K562 (cell line): ENCODE measurements at regions not wholly inside any gene's neighbourhood (a gene's known extent, or its start where the extent isn't known, plus 50 kb on each side); places are given as distances from the start of the nearest gene placed in this dataset.

ENCODE experiments used
- ATF3 ChIP-seq, 2 experiments: fragments of 450-650 bp in 1 of 2; sonication (generic) in 1 of 2; formaldehyde crosslinking in 1 of 2; IDR thresholded peaks in 1 of 2; conservative IDR thresholded peaks in 1 of 2; 2 replicates each; pipeline versions ENCODE4 v1.6.1 to v1.8.1; 2016 to 2023; ENCODE audit warnings: mild to moderate bottlenecking in 2 of 2, moderate library complexity in 2 of 2, inconsistent platforms in 1 of 2, missing genetic modification reagents in 1 of 2
- CHD1 ChIP-seq: fragments of 200-600 bp; sonication (generic); IDR thresholded peaks from one replicate; pipeline ENCODE4 v1.6.1; 2012; ENCODE audit warnings: mild to moderate bottlenecking, moderate library complexity, low read length, inconsistent platforms
- CREM ChIP-seq: IDR thresholded peaks from 2 replicates; pipeline ENCODE4 v1.6.1; 2014; ENCODE audit warnings: antibody characterized with exemption, low read depth
- CTCF ChIP-seq, 3 experiments: IDR thresholded peaks in 2 of 3; conservative IDR thresholded peaks in 1 of 3; 2 replicates each; pipeline ENCODE4 v1.5.1; 2011 to 2012; ENCODE audit warnings: low read length in 3 of 3, mild to moderate bottlenecking in 3 of 3, control low read depth in 2 of 3, improper control_type of control experiment in 1 of 3, inconsistent platforms in 1 of 3, low read depth in 1 of 3, mixed read lengths in 1 of 3, moderate library complexity in 1 of 3; ENCODE audit not compliant: insufficient read depth in 2 of 3
- JUND ChIP-seq, 2 experiments: IDR thresholded peaks; 2 replicates in 1 of 2; 3 replicates in 1 of 2; pipeline ENCODE4 v1.6.1; 2011; ENCODE audit warnings: borderline replicate concordance in 2 of 2, low read depth in 2 of 2, low read length in 2 of 2, improper control_type of control experiment in 1 of 2, missing biosample characterization in 1 of 2, missing genetic modification characterization in 1 of 2, missing genetic modification reagents in 1 of 2
- POLR2A ChIP-seq: fragments of 450-650 bp; conservative IDR thresholded peaks from 2 replicates; pipeline ENCODE4 v1.6.1; 2016
- TAL1 ChIP-seq: fragments of 450-650 bp; IDR thresholded peaks from 2 replicates; pipeline ENCODE4 v1.6.1; 2016; ENCODE audit warnings: mild to moderate bottlenecking
- TARDBP ChIP-seq: fragments of 450-650 bp; IDR thresholded peaks from 2 replicates; pipeline ENCODE4 v1.6.1; 2016
- ZBTB7A ChIP-seq: IDR thresholded peaks from 2 replicates; pipeline ENCODE4 v1.6.1; 2011; ENCODE audit warnings: low read depth, mild to moderate bottlenecking, low read length, moderate library complexity, borderline replicate concordance; ENCODE audit not compliant: control insufficient read depth
- TF ChIP-seq, protein P1 (sequence below): sonication (generic); formaldehyde crosslinking; IDR thresholded peaks from 2 replicates; pipeline ENCODE4 v1.5.0; 2020; ENCODE audit warnings: missing genetic modification reagents

- TF ChIP-seq ATF3 (IDR thresholded peaks at IDR 0.05), result no peak
- TF ChIP-seq ATF3 (CRISPR knock-in tag; conservative IDR thresholded peaks at IDR 0.05), result no peak
- no peak for TF ChIP-seq JUND (IDR thresholded peaks at IDR 0.05; ENCODE audit: borderline replicate concordance, low read depth, low read length)
- TF ChIP-seq JUND (tag; IDR thresholded peaks at IDR 0.05; ENCODE audit: borderline replicate concordance, low read depth, low read length), result no peak
- no peak for TF ChIP-seq CTCF (IDR thresholded peaks at IDR 0.05 in 2 of 3, conservative IDR thresholded peaks at IDR 0.05 in 1 of 3; ENCODE audit: insufficient read depth in 2 of 3, low read depth in 1 of 3, low read length in 3 of 3)
- TF ChIP-seq TARDBP, result no peak
- TF ChIP-seq POLR2A, result no peak
- no peak for TF ChIP-seq ZBTB7A
- no peak for TF ChIP-seq CHD1
- TF ChIP-seq TAL1, result no peak
- TF ChIP-seq, protein P1, sequence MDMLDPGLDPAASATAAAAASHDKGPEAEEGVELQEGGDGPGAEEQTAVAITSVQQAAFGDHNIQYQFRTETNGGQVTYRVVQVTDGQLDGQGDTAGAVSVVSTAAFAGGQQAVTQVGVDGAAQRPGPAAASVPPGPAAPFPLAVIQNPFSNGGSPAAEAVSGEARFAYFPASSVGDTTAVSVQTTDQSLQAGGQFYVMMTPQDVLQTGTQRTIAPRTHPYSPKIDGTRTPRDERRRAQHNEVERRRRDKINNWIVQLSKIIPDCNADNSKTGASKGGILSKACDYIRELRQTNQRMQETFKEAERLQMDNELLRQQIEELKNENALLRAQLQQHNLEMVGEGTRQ (CRISPR knock-in tag), result no peak
- no peak for TF ChIP-seq CREM
These were observed 319.9 kb upstream of the ACVR2A start for GRCh38 chr2:147524912-147525311.
